OCI-LY7 (cell line): ENCODE measurements at regions not wholly inside any gene's neighbourhood (a gene's known extent, or its start where the extent isn't known, plus 50 kb on each side); places are given as distances from the start of the nearest gene placed in this dataset.

Source experiments
- BruUV-seq: library from RNA; stranded (reverse); fragments of 400-500 nt; replicated peaks from 2 replicates; lab custom pipeline; 2021; lab: Mats Ljungman, UMichigan
- CTCF ChIA-PET: fragments of 300-600 bp; sonication (Branson Sonifier 250); formaldehyde crosslinking; loops from one replicate; lab custom pipeline; 2022; ENCODE audit warnings: antibody characterized with exemption; ENCODE audit not compliant: unreplicated experiment; lab: Charles Lee
- POLR2A ChIA-PET: fragments of 300-600 bp; sonication (Branson Sonifier 250); formaldehyde crosslinking; loops from one replicate; lab custom pipeline; 2022; ENCODE audit warnings: antibody characterized with exemption; lab: Charles Lee
- DNase-seq: peaks from one replicate; pipeline ENCODE4 v3.0.0-alpha.2; 2015; ENCODE audit warnings: low spot score
- H2AFZ ChIP-seq: fragments of 200-600 bp; sonication (generic), shearing (Covaris generic); 2 replicates; pipeline ENCODE4 v1.6.1; 2014; ENCODE audit warnings: mild to moderate bottlenecking, antibody characterized with exemption, low read length, moderate library complexity
- H3K27ac ChIP-seq: fragments of 200-600 bp; sonication (generic); 2 replicates; pipeline ENCODE4 v1.5.1; 2014; ENCODE audit warnings: mixed run types, low read depth, mild to moderate bottlenecking, moderate library complexity, low read length, inconsistent platforms; ENCODE audit not compliant: poor library complexity, severe bottlenecking
- H3K36me3 ChIP-seq: fragments of 200-600 bp; sonication (generic); 2 replicates; pipeline ENCODE4 v1.6.1; 2014; ENCODE audit warnings: mild to moderate bottlenecking, antibody characterized with exemption, low read length, moderate library complexity, mixed read lengths; ENCODE audit not compliant: insufficient read depth
- H3K4me1 ChIP-seq: fragments of 200-600 bp; sonication (generic); 2 replicates; pipeline ENCODE4 v1.5.1; 2014; ENCODE audit warnings: mild to moderate bottlenecking, low read length; ENCODE audit not compliant: insufficient read depth, poor library complexity, severe bottlenecking
- H3K4me2 ChIP-seq: fragments of 200-600 bp; sonication (generic); 2 replicates; pipeline ENCODE4 v1.6.1; 2014; ENCODE audit warnings: mild to moderate bottlenecking, low read length
- H3K4me3 ChIP-seq: fragments of 200-600 bp; sonication (generic); 2 replicates; pipeline ENCODE4 v1.5.1; 2014; ENCODE audit warnings: mild to moderate bottlenecking, low read depth, low read length; ENCODE audit not compliant: poor library complexity, severe bottlenecking
- H3K79me2 ChIP-seq: fragments of 200-600 bp; sonication (generic); 2 replicates; pipeline ENCODE4 v1.6.1; 2016; ENCODE audit warnings: low read depth, mild to moderate bottlenecking, low read length, moderate library complexity, mixed read lengths; ENCODE audit not compliant: insufficient read depth
- H3K9me2 ChIP-seq: fragments of 200-600 bp; sonication (generic); 2 replicates; pipeline ENCODE4 v1.6.1; 2016; ENCODE audit warnings: mild to moderate bottlenecking, low read length, mixed read lengths; ENCODE audit not compliant: insufficient read depth
- H3K9me3 ChIP-seq: fragments of 200-600 bp; sonication (generic); 2 replicates; pipeline ENCODE4 v1.6.1; 2014; ENCODE audit warnings: mild to moderate bottlenecking, mixed run types, low read length, mixed read lengths
- H4K20me1 ChIP-seq: fragments of 200-600 bp; sonication (generic); 2 replicates; pipeline ENCODE4 v1.6.1; 2014; ENCODE audit warnings: mild to moderate bottlenecking, antibody characterized with exemption, low read length, moderate library complexity, mixed read lengths; ENCODE audit not compliant: insufficient read depth
- EZH2phosphoT487 ChIP-seq: fragments of 200-600 bp; sonication (generic); IDR thresholded peaks from 2 replicates; pipeline ENCODE4 v1.6.1; 2018; ENCODE audit warnings: low read depth, borderline replicate concordance, mild to moderate bottlenecking, mixed run types, antibody characterized with exemption, low read length, moderate library complexity, mixed read lengths
- intact Hi-C: fragments of 100-400 bp; cut with micrococcal nuclease; formaldehyde crosslinking; loops from one replicate; pipeline ENCODE4 v1.10.0; 2022; ENCODE audit not compliant: unreplicated experiment
- TF ChIP-seq, protein P1 (sequence below): fragments of 200-600 bp; sonication (generic); conservative IDR thresholded peaks from 2 replicates; pipeline ENCODE4 v1.5.1; 2014; ENCODE audit warnings: mild to moderate bottlenecking, antibody characterized with exemption, low read length, moderate library complexity, mixed read lengths

- Histone ChIP-seq H2AFZ (no peak overlapping the region), H3K9me2 (no peaks in the 10 kb centered on the region), H3K79me2 (no peaks in the 10 kb centered on the region), H3K9me3 (no peaks in the 10 kb centered on the region), H3K27ac (no peak overlapping the region), H4K20me1 (no peaks in the 10 kb centered on the region), H3K4me1 (no peaks in the 10 kb centered on the region), H3K4me3 (no peak overlapping the region), H3K36me3 (no peaks in the 10 kb centered on the region), H3K4me2 (no peak overlapping the region)
- no TSS peak for BruUV-seq
- CTCF ChIA-PET = no interaction called here
- intact Hi-C loops = no loop called here
- no peak for DNase-seq
- POLR2A ChIA-PET = no interaction called here
- TF ChIP-seq, protein P1, sequence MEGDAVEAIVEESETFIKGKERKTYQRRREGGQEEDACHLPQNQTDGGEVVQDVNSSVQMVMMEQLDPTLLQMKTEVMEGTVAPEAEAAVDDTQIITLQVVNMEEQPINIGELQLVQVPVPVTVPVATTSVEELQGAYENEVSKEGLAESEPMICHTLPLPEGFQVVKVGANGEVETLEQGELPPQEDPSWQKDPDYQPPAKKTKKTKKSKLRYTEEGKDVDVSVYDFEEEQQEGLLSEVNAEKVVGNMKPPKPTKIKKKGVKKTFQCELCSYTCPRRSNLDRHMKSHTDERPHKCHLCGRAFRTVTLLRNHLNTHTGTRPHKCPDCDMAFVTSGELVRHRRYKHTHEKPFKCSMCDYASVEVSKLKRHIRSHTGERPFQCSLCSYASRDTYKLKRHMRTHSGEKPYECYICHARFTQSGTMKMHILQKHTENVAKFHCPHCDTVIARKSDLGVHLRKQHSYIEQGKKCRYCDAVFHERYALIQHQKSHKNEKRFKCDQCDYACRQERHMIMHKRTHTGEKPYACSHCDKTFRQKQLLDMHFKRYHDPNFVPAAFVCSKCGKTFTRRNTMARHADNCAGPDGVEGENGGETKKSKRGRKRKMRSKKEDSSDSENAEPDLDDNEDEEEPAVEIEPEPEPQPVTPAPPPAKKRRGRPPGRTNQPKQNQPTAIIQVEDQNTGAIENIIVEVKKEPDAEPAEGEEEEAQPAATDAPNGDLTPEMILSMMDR = no peak
- TF ChIP-seq EZH2phosphoT487 = no peak
Observed at GRCh38 chr16:54407596-54407995, 121.0 kb upstream of the IRX3 start.

- no TSS peak for BruUV-seq
- TF ChIP-seq, protein P1 = no peak
- no peak for TF ChIP-seq EZH2phosphoT487
- no peak overlapping the region for H3K4me3 ChIP-seq
- intact Hi-C loops = no loop called here
- no peaks in the 10 kb centered on the region for H3K4me1 ChIP-seq
- no peak overlapping the region for H2AFZ ChIP-seq
- CTCF ChIA-PET = no interaction called here
- no peak for DNase-seq
- H3K36me3 ChIP-seq = no peaks in the 10 kb centered on the region
- no peak overlapping the region for H3K27ac ChIP-seq
- H3K4me2 ChIP-seq = no peak overlapping the region
- H3K9me2 ChIP-seq = no peaks in the 10 kb centered on the region
- POLR2A ChIA-PET = interaction anchor here (0.7 kb wide), 1 partner anchor 309 kb away, joined by 3 read pairs; no protein-coding TSS in a partner anchor
- H4K20me1 ChIP-seq = no peaks in the 10 kb centered on the region
- H3K79me2 ChIP-seq = no peaks in the 10 kb centered on the region
- H3K9me3 ChIP-seq = no peaks in the 10 kb centered on the region
Observed at GRCh38 chr16:54405478-54405877, 118.9 kb upstream of the IRX3 start.

DNA sequence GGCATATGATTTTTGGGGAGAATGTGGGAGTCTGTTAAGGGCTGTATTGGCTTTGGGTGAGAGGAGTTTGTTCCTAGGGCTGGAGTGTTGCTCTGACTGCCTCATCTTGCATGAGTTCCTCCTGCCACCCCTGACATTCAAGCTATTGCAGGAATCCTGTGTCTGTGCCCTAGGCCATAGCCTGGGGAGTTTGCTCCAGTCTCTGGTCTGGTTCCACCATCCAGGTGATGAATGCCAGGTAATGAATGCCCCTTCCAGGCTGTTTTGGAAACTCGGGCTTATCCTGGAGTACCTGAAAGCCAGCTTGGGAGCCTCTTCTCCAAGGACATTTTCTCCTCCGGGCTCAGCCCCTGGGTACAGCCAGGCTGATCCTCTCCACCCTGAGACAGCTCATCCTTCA, 117.0 kb upstream of the IRX3 start:
- no peaks in the 10 kb centered on the region for H3K9me2 ChIP-seq
- H2AFZ ChIP-seq = no peak overlapping the region
- H4K20me1 ChIP-seq = no peaks in the 10 kb centered on the region
- BruUV-seq = no TSS peak
- H3K4me2 ChIP-seq = no peak overlapping the region
- no peaks in the 10 kb centered on the region for H3K4me1 ChIP-seq
- no peaks in the 10 kb centered on the region for H3K9me3 ChIP-seq
- DNase-seq = no peak
- ChIA-PET CTCF (interaction anchor here (0.6 kb wide), 1 partner anchor 275 kb away, joined by 4 read pairs; no protein-coding TSS in a partner anchor), POLR2A (no interaction called here)
- intact Hi-C loops = no loop called here
- H3K4me3 ChIP-seq = no peak overlapping the region
- H3K36me3 ChIP-seq = no peaks in the 10 kb centered on the region
- no peak for TF ChIP-seq EZH2phosphoT487
- no peak overlapping the region for H3K27ac ChIP-seq
- H3K79me2 ChIP-seq = no peaks in the 10 kb centered on the region
